GM12878 (cell line): ENCODE measurements at regions not wholly inside any gene's neighbourhood (a gene's known extent, or its start where the extent isn't known, plus 50 kb on each side); places are given as distances from the start of the nearest gene placed in this dataset.

Source experiments
- BACH1 ChIP-seq: fragments of 450-650 bp; IDR thresholded peaks from 2 replicates; pipeline ENCODE4 v1.6.1; 2017; ENCODE audit warnings: mild to moderate bottlenecking, borderline replicate concordance
- BHLHE40 ChIP-seq, 2 experiments: fragments of 450-650 bp in 1 of 2; IDR thresholded peaks; 2 replicates each; pipeline ENCODE4 v1.6.1; 2011 to 2017; ENCODE audit warnings: low read depth in 2 of 2, borderline replicate concordance in 1 of 2, improper control_type of control experiment in 1 of 2, low read length in 1 of 2, mild to moderate bottlenecking in 1 of 2
- CREB1 ChIP-seq: IDR thresholded peaks from 2 replicates; pipeline ENCODE4 v1.6.1; 2012; ENCODE audit warnings: low read depth, mild to moderate bottlenecking, inconsistent platforms
- CTCF ChIP-seq, 3 experiments: IDR thresholded peaks in 2 of 3; conservative IDR thresholded peaks in 1 of 3; 2 replicates each; pipeline ENCODE4 v1.5.1; 2011; ENCODE audit warnings: low read depth in 3 of 3, low read length in 3 of 3, mild to moderate bottlenecking in 3 of 3, control low read depth in 2 of 3, moderate library complexity in 2 of 3, inconsistent platforms in 1 of 3, mixed read lengths in 1 of 3; ENCODE audit not compliant: control insufficient read depth in 2 of 3, insufficient read depth in 1 of 3; ENCODE audit errors: extremely low read depth in 1 of 3
- EP300 ChIP-seq, 2 experiments: fragments of 150-350 bp in 1 of 2; IDR thresholded peaks; 2 replicates each; pipeline ENCODE4 v1.6.1; 2011 to 2012; ENCODE audit warnings: low read depth in 2 of 2, low read length in 2 of 2, borderline replicate concordance in 1 of 2, improper control_type of control experiment in 1 of 2, inconsistent platforms in 1 of 2; ENCODE audit not compliant: control insufficient read depth in 1 of 2
- FOS ChIP-seq: IDR thresholded peaks from 3 replicates; pipeline ENCODE4 v1.6.1; 2011; ENCODE audit warnings: borderline replicate concordance; ENCODE audit not compliant: insufficient read length; ENCODE audit errors: extremely low read depth
- KAT2A ChIP-seq: conservative IDR thresholded peaks from 2 replicates; pipeline ENCODE4 v1.6.1; 2011; ENCODE audit warnings: low read depth, low read length; ENCODE audit not compliant: control insufficient read depth
- NRF1 ChIP-seq: conservative IDR thresholded peaks from 2 replicates; pipeline ENCODE4 v1.6.1; 2011; ENCODE audit warnings: mild to moderate bottlenecking, low read depth, low read length, improper control_type of control experiment
- POLR2A ChIP-seq: IDR thresholded peaks from 2 replicates; pipeline ENCODE4 v1.6.1; 2011; ENCODE audit warnings: low read depth, mild to moderate bottlenecking, low read length
- POLR2AphosphoS5 ChIP-seq: IDR thresholded peaks from 2 replicates; pipeline ENCODE4 v1.6.1; 2011; ENCODE audit warnings: mild to moderate bottlenecking, low read length, inconsistent platforms
- RBBP5 ChIP-seq: fragments of 200-600 bp; sonication (generic); conservative IDR thresholded peaks from 2 replicates; pipeline ENCODE4 v1.6.1; 2016
- ZBTB33 ChIP-seq: fragments of 450-650 bp; IDR thresholded peaks from 2 replicates; pipeline ENCODE4 v1.6.1; 2017; ENCODE audit warnings: mild to moderate bottlenecking
- ZNF592 ChIP-seq: fragments of 450-650 bp; IDR thresholded peaks from 2 replicates; pipeline ENCODE4 v1.6.1; 2017; ENCODE audit warnings: mild to moderate bottlenecking, moderate library complexity

- no peak for TF ChIP-seq CREB1
- TF ChIP-seq POLR2A: no peak
- TF ChIP-seq POLR2AphosphoS5: no peak
- no peak for TF ChIP-seq ZNF592
- TF ChIP-seq CTCF (IDR thresholded peaks at IDR 0.05 in 2 of 3, conservative IDR thresholded peaks at IDR 0.05 in 1 of 3; ENCODE audit: control insufficient read depth in 2 of 3, extremely low read depth in 1 of 3, insufficient read depth in 1 of 3, low read depth in 3 of 3, low read length in 3 of 3): peak; percentile 91 to 97 (median 97)
- TF ChIP-seq BACH1: no peak
- TF ChIP-seq KAT2A: no peak
- 0 out of 4 replicates have a peak, but pooled peaks have one; percentile 14 to 31 for TF ChIP-seq BHLHE40 (IDR thresholded peaks at IDR 0.05; ENCODE audit: borderline replicate concordance in 1 of 2, low read depth in 2 of 2, low read length in 1 of 2)
- no peak for TF ChIP-seq ZBTB33
- TF ChIP-seq EP300 (IDR thresholded peaks at IDR 0.05; ENCODE audit: borderline replicate concordance in 1 of 2, control insufficient read depth in 1 of 2, low read depth in 2 of 2, low read length in 2 of 2): no peak
- TF ChIP-seq NRF1: no peak
- TF ChIP-seq FOS: no peak
- no peak for TF ChIP-seq RBBP5
Measured at GRCh38 chr1:222455188-222455879, 92.6 kb downstream of the HHIPL2 start.
